ENCODE measurements at regions not wholly inside any gene's neighbourhood (a gene's known extent, or its start where the extent isn't known, plus 50 kb on each side); places are given as distances from the start of the nearest gene placed in this dataset.

- intact Hi-C loops (cut with micrococcal nuclease): no loop called here
- DNase-seq: no peak
- H3K27me3 ChIP-seq (ENCODE audit: control insufficient read depth in 2 of 2, insufficient read depth in 2 of 2, low read length in 2 of 2): no peaks in the 10 kb centered on the region
- H3K9me3 ChIP-seq (replicated peaks in 1 of 2; ENCODE audit: control insufficient read depth in 1 of 2, insufficient read depth in 1 of 2, low read length in 2 of 2): peaks cover 0 to 7% of the 10 kb centered on the region in 2 donors
- no peak overlapping the region for H3K4me3 ChIP-seq (replicated peaks in 1 of 3; ENCODE audit: low read depth in 2 of 3, low read length in 3 of 3)
- no peaks in the 10 kb centered on the region for H4K20me1 ChIP-seq (ENCODE audit: insufficient read depth, low read length)
- H3K27me3 Mint-ChIP-seq (ENCODE audit: low read depth in 3 of 3): no peaks in the 10 kb centered on the region
- H3K4me2 ChIP-seq (replicated peaks; ENCODE audit: extremely low read depth, low read length, poor library complexity, severe bottlenecking): no peak overlapping the region
- H3K36me3 ChIP-seq (replicated peaks in 1 of 2; ENCODE audit: control insufficient read depth in 1 of 2, insufficient read depth in 2 of 2, low read length in 2 of 2): no peaks in the 10 kb centered on the region
- no peak for TF ChIP-seq CTCF (IDR thresholded peaks at IDR 0.05)
- no peak overlapping the region for H2AFZ ChIP-seq (ENCODE audit: insufficient read depth, low read depth, low read length, poor library complexity, severe bottlenecking)
- no peak overlapping the region for H3K9ac ChIP-seq (ENCODE audit: insufficient read depth, low read length, poor library complexity, severe bottlenecking)
- no peak overlapping the region for H3K27ac Mint-ChIP-seq
- WGBS (ENCODE audit: insufficient coverage): 79% methylated on average over 2 of the region's 3 CpGs
- no peaks in the 10 kb centered on the region for H3K36me3 Mint-ChIP-seq
- H3K27ac ChIP-seq (ENCODE audit: low read depth in 1 of 2, low read length in 2 of 2): no peak overlapping the region
- H3K4me1 ChIP-seq (ENCODE audit: control insufficient read depth in 1 of 2, insufficient read depth in 2 of 2, low read length in 2 of 2): no peaks in the 10 kb centered on the region
- H3K4me3 Mint-ChIP-seq: no peak overlapping the region
- peaks cover 0 to 5% (median 4%) of the 10 kb centered on the region in 7 donors for H3K9me3 Mint-ChIP-seq
- H3K4me1 Mint-ChIP-seq: no peaks in the 10 kb centered on the region
- no peaks in the 10 kb centered on the region for H3K79me2 ChIP-seq (ENCODE audit: insufficient read depth, low read length)
Measured at GRCh38 chr3:191753196-191753595, 292.2 kb downstream of the PYDC2 start.

- H3K4me1 Mint-ChIP-seq: no peaks in the 10 kb centered on the region
- no peaks in the 10 kb centered on the region for H3K36me3 Mint-ChIP-seq
- H3K4me3 ChIP-seq (replicated peaks in 1 of 3; ENCODE audit: low read depth in 2 of 3, low read length in 3 of 3): no peak overlapping the region
- H3K9me3 Mint-ChIP-seq: peaks cover 0 to 3% (median 2%) of the 10 kb centered on the region in 7 donors
- H3K27ac Mint-ChIP-seq: no peak overlapping the region
- no peak for DNase-seq
- no peak overlapping the region for H2AFZ ChIP-seq (ENCODE audit: insufficient read depth, low read depth, low read length, poor library complexity, severe bottlenecking)
- H3K9me3 ChIP-seq (replicated peaks in 1 of 2; ENCODE audit: control insufficient read depth in 1 of 2, insufficient read depth in 1 of 2, low read length in 2 of 2): peaks cover 0 to 2% of the 10 kb centered on the region in 2 donors
- no peak overlapping the region for H3K27ac ChIP-seq (ENCODE audit: low read depth in 1 of 2, low read length in 2 of 2)
- TF ChIP-seq CTCF (IDR thresholded peaks at IDR 0.05): no peak
- H3K4me2 ChIP-seq (replicated peaks; ENCODE audit: extremely low read depth, low read length, poor library complexity, severe bottlenecking): no peak overlapping the region
- H3K79me2 ChIP-seq (ENCODE audit: insufficient read depth, low read length): no peaks in the 10 kb centered on the region
- intact Hi-C loops (cut with micrococcal nuclease): no loop called here
- 90% methylated on average over 2 of the region's 2 CpGs for WGBS (ENCODE audit: insufficient coverage)
- H3K4me3 Mint-ChIP-seq: no peak overlapping the region
- no peaks in the 10 kb centered on the region for H4K20me1 ChIP-seq (ENCODE audit: insufficient read depth, low read length)
- H3K9ac ChIP-seq (ENCODE audit: insufficient read depth, low read length, poor library complexity, severe bottlenecking): no peak overlapping the region
- no peaks in the 10 kb centered on the region for H3K27me3 ChIP-seq (ENCODE audit: control insufficient read depth in 2 of 2, insufficient read depth in 2 of 2, low read length in 2 of 2)
- no peaks in the 10 kb centered on the region for H3K4me1 ChIP-seq (ENCODE audit: control insufficient read depth in 1 of 2, insufficient read depth in 2 of 2, low read length in 2 of 2)
- H3K27me3 Mint-ChIP-seq (ENCODE audit: low read depth in 3 of 3): no peaks in the 10 kb centered on the region
- H3K36me3 ChIP-seq (replicated peaks in 1 of 2; ENCODE audit: control insufficient read depth in 1 of 2, insufficient read depth in 2 of 2, low read length in 2 of 2): no peaks in the 10 kb centered on the region
Measured at GRCh38 chr3:191761906-191762305, 300.9 kb downstream of the PYDC2 start.

Data from CD14-positive monocyte (primary cell).